ENCODE measurements at regions not wholly inside any gene's neighbourhood (a gene's known extent, or its start where the extent isn't known, plus 50 kb on each side); places are given as distances from the start of the nearest gene placed in this dataset.
A peak's percentile ranks its signal among the peaks of the same experiment; 100 is the strongest.
"Not testable (repeated sequence)": the region's sequence is repeated elsewhere in the genome, so short reads cannot be mapped to it uniquely, and the experiment has no call there.

DNA sequence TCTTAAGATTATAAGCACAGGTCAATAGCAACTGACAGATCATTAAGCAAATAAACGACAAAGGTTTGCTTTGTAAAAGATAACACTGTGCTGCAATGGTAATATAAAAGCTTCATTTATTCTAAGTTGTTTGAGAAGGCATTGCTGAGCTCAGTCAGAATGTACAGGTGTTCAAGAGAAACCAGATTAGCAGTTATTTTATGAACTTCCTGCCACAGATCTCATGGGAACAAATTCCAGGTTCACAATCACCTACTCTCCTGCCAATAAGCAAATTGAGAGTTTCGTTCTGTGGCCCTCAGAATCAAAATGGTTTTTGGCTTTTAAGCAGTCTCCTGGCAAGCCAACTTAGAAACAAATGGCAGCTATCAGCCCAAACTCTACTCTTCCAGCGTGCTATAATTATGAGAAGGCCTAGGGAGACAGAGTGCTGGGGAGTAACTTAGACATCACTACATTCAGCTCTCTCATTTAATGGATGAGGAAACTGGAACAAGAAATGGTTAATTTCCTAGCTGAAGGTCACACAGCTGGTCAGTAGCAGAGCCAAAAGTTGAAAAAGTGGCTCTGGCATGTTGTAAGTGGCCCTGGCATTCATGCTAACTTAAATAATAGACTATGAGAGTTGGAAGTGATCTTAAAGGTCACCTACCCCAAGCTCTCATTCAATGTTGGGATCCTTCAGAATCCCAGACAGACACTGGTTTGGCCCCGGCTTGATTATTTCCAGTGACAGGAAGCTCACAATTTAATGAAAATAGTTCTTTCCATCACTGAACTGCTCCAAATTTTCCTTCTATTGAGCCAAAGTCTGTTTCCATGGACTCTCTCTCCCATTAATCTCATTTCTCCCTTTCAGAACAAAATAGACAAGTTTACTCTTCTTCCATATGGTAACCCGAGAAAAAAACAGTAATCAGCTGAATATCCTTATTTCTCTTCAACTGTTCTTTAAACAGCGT lies 82.6 kb upstream of the EDEM3 start:
- no peak for ATAC-seq
- POLR2A ChIA-PET = interaction anchor here (0.5 kb wide), 1 partner anchor 691 kb away, joined by 3 read pairs; no protein-coding TSS in a partner anchor
- Mint-ChIP-seq H3K4me1 (peaks cover 0 to 21% (median 0%) of the 10 kb centered on the region in 4 donors), H3K27ac (peak overlapping the region in 1 of 10 donors; percentile 8), H3K4me3 (no peak overlapping the region), H3K27me3 (no peaks in the 10 kb centered on the region), H3K9me3 (peaks cover 0 to 11% (median 0%) of the 10 kb centered on the region in 9 donors), H3K36me3 (peaks cover 0 to 3% (median 0%) of the 10 kb centered on the region in 3 donors)
- no peak for DNase-seq

DNA sequence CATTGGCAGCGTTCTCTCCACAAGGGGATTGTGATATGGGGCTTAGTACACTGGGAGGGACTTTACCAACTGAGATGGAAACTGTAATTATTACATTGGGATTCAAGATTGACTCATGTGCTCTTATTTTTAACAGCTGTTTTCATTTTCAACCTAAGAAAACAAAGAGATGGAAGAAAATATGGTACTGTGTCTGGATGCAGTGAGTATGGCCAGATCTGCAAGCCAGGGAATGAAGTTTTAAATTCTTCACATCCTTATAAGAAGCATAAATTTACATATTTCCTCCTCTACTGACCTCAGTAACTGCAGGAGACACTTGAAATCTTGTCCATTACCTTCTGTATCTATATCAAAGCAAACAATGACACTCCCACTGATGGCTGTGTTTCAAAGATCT lies 81.5 kb upstream of the EDEM3 start:
- POLR2A ChIA-PET = no interaction called here
- Mint-ChIP-seq H3K4me3 (no peak overlapping the region), H3K27ac (peak overlapping the region in 1 of 10 donors; percentile 4), H3K9me3 (peaks cover 0 to 11% (median 0%) of the 10 kb centered on the region in 9 donors), H3K27me3 (no peaks in the 10 kb centered on the region), H3K4me1 (peaks cover 0 to 14% (median 0%) of the 10 kb centered on the region in 4 donors), H3K36me3 (peaks cover 0 to 3% (median 0%) of the 10 kb centered on the region in 3 donors)
- ATAC-seq (no peak), DNase-seq (no peak)

DNA sequence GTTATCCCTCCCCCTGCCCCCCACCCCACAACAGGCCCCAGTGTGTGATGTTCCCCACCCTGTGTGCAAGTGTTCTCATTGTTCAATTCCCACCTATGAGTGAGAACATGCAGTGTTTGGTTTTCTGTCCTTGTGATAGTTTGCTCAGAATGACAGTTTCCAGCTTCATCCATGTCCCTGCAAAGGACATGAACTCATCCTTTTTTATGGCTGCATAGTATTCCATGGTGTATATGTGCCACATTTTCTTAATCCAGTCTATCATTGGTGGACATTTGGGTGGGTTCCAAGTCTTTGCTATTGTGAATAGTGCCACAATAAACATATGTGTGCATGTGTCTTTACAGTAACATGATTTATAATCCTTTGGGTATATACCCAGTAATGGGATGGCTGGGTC lies 79.3 kb upstream of the EDEM3 start:
- H3K27ac Mint-ChIP-seq, H3K4me3 Mint-ChIP-seq, H3K36me3 Mint-ChIP-seq, ATAC-seq, H3K4me1 Mint-ChIP-seq, DNase-seq, H3K27me3 Mint-ChIP-seq, POLR2A ChIA-PET: not testable (repeated sequence)
- H3K9me3 Mint-ChIP-seq = peaks cover 0 to 11% (median 0%) of the 10 kb centered on the region in 9 donors

DNA sequence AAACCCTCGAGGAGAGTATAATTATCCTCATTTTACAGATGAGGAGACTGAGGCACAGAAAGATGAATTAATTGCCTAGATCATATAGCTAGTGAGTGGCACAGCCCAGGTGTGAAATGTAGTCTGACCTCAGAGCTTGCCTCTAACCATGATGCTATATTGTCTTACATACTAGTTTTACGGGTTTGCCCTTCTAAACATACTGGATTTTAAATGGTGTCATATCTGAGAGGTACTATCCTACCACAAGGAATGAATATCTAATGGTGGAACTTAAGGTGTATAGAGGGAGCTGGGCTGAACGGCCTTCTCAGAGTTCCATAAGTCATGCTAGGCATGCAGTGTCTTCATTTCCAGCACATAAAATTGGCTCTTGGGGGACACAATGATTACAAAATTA lies 77.9 kb upstream of the EDEM3 start:
- POLR2A ChIA-PET = no interaction called here
- H3K4me1 Mint-ChIP-seq = no peaks in the 10 kb centered on the region
- no peak for ATAC-seq
- peaks cover 0 to 3% (median 0%) of the 10 kb centered on the region in 3 donors for H3K36me3 Mint-ChIP-seq
- no peak for DNase-seq
- no peaks in the 10 kb centered on the region for H3K27me3 Mint-ChIP-seq
- no peak overlapping the region for H3K27ac Mint-ChIP-seq
- peaks cover 0 to 11% (median 0%) of the 10 kb centered on the region in 9 donors for H3K9me3 Mint-ChIP-seq
- H3K4me3 Mint-ChIP-seq = no peak overlapping the region

DNA sequence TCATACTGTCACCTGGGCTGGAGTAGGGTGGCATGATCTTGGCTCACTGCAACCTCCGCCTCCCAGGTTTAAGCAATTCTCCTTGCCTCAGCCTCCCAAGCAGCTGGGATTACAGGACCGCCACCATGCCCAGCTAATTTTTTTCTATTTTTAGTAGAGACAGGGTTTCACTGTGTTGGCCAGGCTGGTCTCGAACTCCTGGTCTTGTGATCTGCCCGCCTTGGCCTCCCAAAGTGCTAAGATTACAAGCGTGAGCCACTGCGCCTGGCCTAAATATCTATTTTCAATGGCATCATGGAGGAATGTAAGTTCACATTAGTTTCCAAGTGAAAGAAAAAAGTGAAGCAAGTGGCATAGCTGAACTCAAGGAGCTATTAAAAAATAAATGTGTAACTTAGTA lies 74.8 kb upstream of the EDEM3 start:
- ATAC-seq, H3K4me1 Mint-ChIP-seq, H3K4me3 Mint-ChIP-seq, H3K27ac Mint-ChIP-seq, H3K9me3 Mint-ChIP-seq, H3K27me3 Mint-ChIP-seq, H3K36me3 Mint-ChIP-seq, POLR2A ChIA-PET, DNase-seq: not testable (repeated sequence)

DNA sequence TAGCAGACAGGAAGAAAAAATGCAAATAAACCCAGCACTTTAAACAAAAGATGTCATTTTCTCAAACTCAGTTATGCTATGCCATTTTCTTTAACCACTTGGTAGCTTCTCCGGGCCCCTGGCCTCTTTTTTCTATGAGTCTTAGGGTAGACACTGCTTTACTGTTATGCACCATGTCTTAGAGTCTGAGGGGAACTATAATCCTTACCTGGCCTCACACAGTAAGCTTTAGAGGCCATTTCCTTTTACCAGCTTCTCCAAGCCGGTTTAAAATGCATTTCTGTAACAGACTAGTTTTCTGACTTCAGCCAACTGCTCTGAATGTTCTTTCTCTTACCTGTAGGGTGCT lies 73.7 kb upstream of the EDEM3 start:
- POLR2A ChIA-PET = interaction anchor here (0.7 kb wide), 1 partner anchor 10 kb away, joined by 3 read pairs; no protein-coding TSS in a partner anchor
- Mint-ChIP-seq H3K27ac (no peak overlapping the region), H3K27me3 (no peaks in the 10 kb centered on the region), H3K9me3 (no peaks in the 10 kb centered on the region), H3K4me1 (peaks cover 0 to 9% (median 0%) of the 10 kb centered on the region in 4 donors), H3K4me3 (no peak overlapping the region), H3K36me3 (no peaks in the 10 kb centered on the region)
- no peak for ATAC-seq
- DNase-seq = no peak

DNA sequence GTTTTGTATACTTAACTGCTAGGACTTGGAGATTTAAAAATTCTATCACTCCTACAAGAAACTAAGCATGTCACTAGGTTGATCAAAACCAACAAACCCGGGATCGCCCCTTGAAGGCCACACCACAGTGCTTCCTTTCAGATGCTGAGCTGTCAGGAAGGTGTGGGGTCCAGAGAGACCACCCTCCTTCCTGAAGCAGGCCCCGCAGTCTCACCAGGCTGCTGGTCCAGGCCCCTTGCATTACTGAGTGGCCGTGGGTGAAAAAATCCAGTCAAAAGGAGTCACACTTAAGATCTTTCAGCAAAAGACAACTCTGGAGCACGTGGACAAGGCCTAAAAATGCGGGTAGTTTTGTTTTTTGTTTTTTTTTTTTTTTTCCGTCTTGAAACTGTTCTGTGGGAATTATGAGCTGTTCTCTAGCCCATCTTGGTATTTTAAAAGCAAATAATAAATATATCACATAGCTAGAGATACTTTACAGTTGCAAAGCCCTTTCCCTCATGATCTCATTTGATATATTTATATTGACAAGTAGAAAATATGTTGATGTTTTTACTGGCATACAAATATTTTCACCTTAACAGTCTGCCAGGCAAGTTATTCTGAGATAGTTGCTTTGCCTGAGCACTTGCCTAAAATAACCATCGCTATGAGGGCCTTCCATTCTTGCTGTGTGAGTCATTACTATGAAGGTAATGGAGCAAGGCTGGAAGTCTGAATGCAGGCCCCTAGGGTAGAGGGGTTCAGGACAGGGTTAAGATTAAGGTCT lies 73.1 kb upstream of the EDEM3 start:
- no peaks in the 10 kb centered on the region for H3K9me3 Mint-ChIP-seq

DNA sequence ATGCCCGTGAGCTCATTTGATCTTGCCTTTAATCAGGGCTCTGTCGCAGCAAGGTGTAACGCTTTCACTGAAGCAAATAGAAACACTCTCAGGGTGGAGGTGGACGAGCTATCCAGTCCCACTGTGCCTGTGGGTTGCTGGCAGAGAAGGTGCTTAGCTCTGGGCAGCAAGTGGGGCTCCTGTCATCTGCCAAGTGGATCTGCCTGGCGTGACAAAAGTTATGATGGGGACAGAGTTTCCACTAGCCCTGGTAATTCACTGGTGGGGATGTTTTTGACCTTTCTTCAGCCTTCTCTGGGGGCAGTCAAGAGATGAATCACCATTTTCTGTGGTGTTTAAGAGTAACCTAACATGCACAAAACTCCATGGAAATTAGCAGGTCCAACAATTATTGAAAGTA lies 71.3 kb upstream of the EDEM3 start:
- ATAC-seq (no peak), DNase-seq (no peak)
- Mint-ChIP-seq H3K4me3 (no peak overlapping the region), H3K27ac (peak overlapping the region in 1 of 10 donors; percentile 35), H3K27me3 (no peaks in the 10 kb centered on the region), H3K4me1 (peaks cover 0 to 9% (median 0%) of the 10 kb centered on the region in 4 donors), H3K9me3 (no peaks in the 10 kb centered on the region), H3K36me3 (no peaks in the 10 kb centered on the region)
- POLR2A ChIA-PET = no interaction called here

More for the DNA sequence above, 73.1 kb upstream of the EDEM3 start:
- no peak for ATAC-seq
- H3K4me3 Mint-ChIP-seq = no peak overlapping the region
- H3K27ac Mint-ChIP-seq = no peak overlapping the region
- POLR2A ChIA-PET = interaction anchor here (0.7 kb wide), 1 partner anchor 9 kb away, joined by 3 read pairs; no protein-coding TSS in a partner anchor
- H3K4me1 Mint-ChIP-seq = peaks cover 0 to 9% (median 0%) of the 10 kb centered on the region in 4 donors
- no peaks in the 10 kb centered on the region for H3K36me3 Mint-ChIP-seq
- no peak for DNase-seq
- H3K27me3 Mint-ChIP-seq = no peaks in the 10 kb centered on the region

DNA sequence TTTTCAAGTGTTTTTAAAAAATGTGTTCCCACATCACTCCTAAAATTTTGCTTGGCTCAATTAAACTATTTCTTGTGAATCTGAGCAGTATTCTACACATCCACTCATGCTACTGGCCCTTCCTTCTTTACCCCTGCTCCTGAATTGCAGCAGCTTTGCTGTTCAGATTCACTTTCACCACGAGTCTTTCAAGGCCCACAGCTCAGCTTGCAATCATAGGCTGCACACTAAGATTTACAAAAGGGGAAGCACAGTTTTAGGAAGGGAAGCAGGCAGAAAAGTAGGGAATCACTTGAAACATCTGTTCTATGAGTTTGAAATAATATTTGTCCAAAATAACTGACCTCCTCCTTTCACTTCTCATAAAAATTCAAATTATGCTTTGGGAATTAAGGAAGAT lies 70.9 kb upstream of the EDEM3 start:
- no peak overlapping the region for H3K27ac Mint-ChIP-seq
- DNase-seq = no peak
- POLR2A ChIA-PET = no interaction called here

DNA sequence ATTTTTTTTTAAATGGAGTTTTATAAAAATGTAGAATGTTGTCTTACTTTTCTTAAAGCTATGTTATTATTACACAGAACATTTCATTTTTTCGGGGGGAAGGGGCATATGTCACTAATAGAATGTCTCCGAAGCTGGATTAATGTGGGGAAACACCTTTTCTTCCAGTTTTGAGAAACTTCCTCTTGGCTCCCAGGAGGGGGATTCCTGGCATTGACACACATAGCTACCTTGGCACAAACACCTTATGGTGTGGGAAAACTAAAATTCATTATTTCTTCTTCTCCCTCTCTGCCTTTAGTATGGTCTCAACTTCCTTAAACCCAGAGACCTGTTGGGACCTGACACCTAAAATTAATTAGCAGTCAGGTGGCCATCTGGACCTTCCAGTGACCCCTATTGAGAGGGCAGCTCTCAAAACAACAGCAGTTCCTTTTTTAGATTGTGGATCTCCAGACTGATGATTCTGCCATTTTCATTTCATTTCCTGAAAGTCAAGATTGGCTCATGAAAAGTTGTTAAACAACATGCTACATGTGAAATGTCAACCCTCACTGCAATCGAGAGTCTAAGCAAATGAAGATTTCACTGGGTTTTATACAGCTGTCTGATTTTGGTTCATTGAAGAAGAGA lies 70.1 kb upstream of the EDEM3 start:
- DNase-seq (no peak), ATAC-seq (no peak)
- Mint-ChIP-seq H3K36me3 (no peaks in the 10 kb centered on the region), H3K4me1 (peaks cover 0 to 9% (median 3%) of the 10 kb centered on the region in 4 donors), H3K27ac (no peak overlapping the region), H3K27me3 (no peaks in the 10 kb centered on the region), H3K9me3 (no peaks in the 10 kb centered on the region), H3K4me3 (no peak overlapping the region)
- POLR2A ChIA-PET = no interaction called here

More for the DNA sequence above, 70.9 kb upstream of the EDEM3 start:
- ATAC-seq = no peak
- no peaks in the 10 kb centered on the region for H3K27me3 Mint-ChIP-seq
- H3K36me3 Mint-ChIP-seq = no peaks in the 10 kb centered on the region
- H3K9me3 Mint-ChIP-seq = no peaks in the 10 kb centered on the region
- H3K4me3 Mint-ChIP-seq = no peak overlapping the region
- H3K4me1 Mint-ChIP-seq = peaks cover 0 to 9% (median 0%) of the 10 kb centered on the region in 4 donors

DNA sequence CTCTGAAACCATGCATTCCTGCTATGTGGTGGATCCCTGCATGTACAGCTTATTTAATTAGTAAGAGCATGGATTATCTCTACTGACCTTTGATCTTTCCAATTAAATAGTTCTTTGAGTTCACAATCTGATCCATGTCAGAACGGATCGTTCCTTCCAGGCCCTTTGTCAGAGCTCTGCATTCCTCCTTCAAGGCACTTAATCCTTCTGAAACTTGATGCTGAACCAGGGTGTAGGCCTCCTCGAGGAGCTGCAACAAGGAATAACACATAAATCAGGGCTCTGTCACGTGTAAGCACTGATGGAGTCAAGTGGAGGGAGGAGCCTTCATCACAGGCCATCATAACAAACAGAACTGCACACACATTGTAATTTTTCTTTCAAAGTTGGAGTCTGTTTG lies 68.4 kb upstream of the EDEM3 start:
- Mint-ChIP-seq H3K36me3 (no peaks in the 10 kb centered on the region), H3K4me1 (peaks cover 0 to 9% (median 3%) of the 10 kb centered on the region in 4 donors), H3K4me3 (no peak overlapping the region), H3K9me3 (no peaks in the 10 kb centered on the region), H3K27ac (peak overlapping the region in 1 of 10 donors; percentile 32), H3K27me3 (peaks cover 0 to 2% (median 0%) of the 10 kb centered on the region in 5 donors)
- ATAC-seq (no peak), DNase-seq (no peak)
- POLR2A ChIA-PET = no interaction called here

DNA sequence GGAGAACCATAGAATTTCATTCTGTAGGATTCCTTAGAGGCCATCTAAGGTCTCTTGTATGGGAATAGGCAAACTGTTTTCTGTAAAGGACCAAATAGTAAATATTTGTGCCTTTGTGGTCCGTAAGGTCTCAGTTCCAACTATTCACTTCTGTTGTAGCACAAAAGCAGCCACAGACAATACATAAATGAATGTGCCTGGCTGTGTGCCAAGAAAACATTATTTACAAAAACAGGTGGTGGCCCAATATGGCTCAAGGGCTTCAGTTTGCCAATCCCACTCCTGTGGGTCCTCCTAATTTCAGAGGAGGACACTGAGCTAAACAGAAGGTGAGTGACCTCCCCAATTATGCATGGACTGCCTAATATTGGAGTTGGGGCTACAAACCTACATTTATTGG lies 67.6 kb upstream of the EDEM3 start:
- no peak overlapping the region for H3K27ac Mint-ChIP-seq
- no peak for ATAC-seq
- no peak overlapping the region for H3K4me3 Mint-ChIP-seq
- peaks cover 0 to 9% (median 3%) of the 10 kb centered on the region in 4 donors for H3K4me1 Mint-ChIP-seq
- no peak for DNase-seq
- no peaks in the 10 kb centered on the region for H3K36me3 Mint-ChIP-seq
- H3K27me3 Mint-ChIP-seq = peaks cover 0 to 2% (median 0%) of the 10 kb centered on the region in 5 donors
- POLR2A ChIA-PET = no interaction called here
- peaks cover 0 to 3% (median 0%) of the 10 kb centered on the region in 9 donors for H3K9me3 Mint-ChIP-seq
